Kidney (tissue), 13 donors: ENCODE measurements at regions not wholly inside any gene's neighbourhood (a gene's known extent, or its start where the extent isn't known, plus 50 kb on each side); places are given as distances from the start of the nearest gene placed in this dataset.

Experiments used
- DNase-seq, 5 donors: peaks; one replicate each; pipeline ENCODE4 v3.0.0-alpha.2; 2013 to 2020
- FAIRE-seq: peaks from 2 replicates; lab custom pipeline; 2012; peaks lifted over from hg19 to GRCh38; lab: Jason Lieb, UNC
- H3K27ac ChIP-seq, 2 donors: one replicate each; pipeline ENCODE4 v1.7.0; 2013; ENCODE audit warnings: low read depth in 2 of 2, low read length in 2 of 2, inconsistent platforms in 1 of 2
- H3K27me3 ChIP-seq: one replicate; pipeline ENCODE4 v1.7.1; 2013; ENCODE audit warnings: low read length, inconsistent platforms; ENCODE audit not compliant: control insufficient read depth, insufficient read depth
- H3K36me3 ChIP-seq, 3 donors: one replicate each; pipeline versions ENCODE4 v1.7.0 to v1.7.1; 2013; ENCODE audit warnings: low read length in 3 of 3, control low read depth in 1 of 3, inconsistent platforms in 1 of 3; ENCODE audit not compliant: insufficient read depth in 3 of 3, control insufficient read depth in 2 of 3
- H3K4me1 ChIP-seq, 3 donors: one replicate each; pipeline versions ENCODE4 v1.7.0 to v1.7.1; 2013; ENCODE audit warnings: low read length in 3 of 3, inconsistent platforms in 1 of 3, low read depth in 1 of 3; ENCODE audit not compliant: control insufficient read depth in 2 of 3, insufficient read depth in 2 of 3
- H3K4me3 ChIP-seq, 3 donors: one replicate each; pipeline versions ENCODE4 v1.7.0 to v1.8.1; 2013; ENCODE audit warnings: low read length in 3 of 3, control low read depth in 1 of 3, inconsistent platforms in 1 of 3
- H3K9ac ChIP-seq, 3 donors: one replicate each; pipeline versions ENCODE4 v1.7.0 to v1.7.1; 2013; ENCODE audit warnings: low read length in 3 of 3, control low read depth in 1 of 3, inconsistent platforms in 1 of 3
- H3K9me3 ChIP-seq, 3 donors: one replicate each; pipeline versions ENCODE4 v1.7.0 to v1.7.1; 2013; ENCODE audit warnings: low read length in 3 of 3, control low read depth in 1 of 3, inconsistent platforms in 1 of 3; ENCODE audit not compliant: control insufficient read depth in 2 of 3, insufficient read depth in 1 of 3
- CTCF ChIP-seq: IDR thresholded peaks from 3 replicates; pipeline ENCODE4 v1.5.1; 2012; ENCODE audit warnings: mild to moderate bottlenecking, moderate library complexity, borderline replicate concordance; ENCODE audit not compliant: insufficient read depth; ENCODE audit errors: extremely low read depth
- intact Hi-C: fragments of 100-400 bp; cut with DNase I; formaldehyde crosslinking; loops from one replicate; pipeline ENCODE4 v1.11.1; 2022
- donor health status: control.
- donor health status: control.
- donor health status: control.
- donor health status: control.
- donor health status: control.
- donor health status: DM: yes; HTN: yes; CAD: no.
- donor health status: Normal renal cell carcinoma (clear cell type).

- no peak overlapping the region for H3K27ac ChIP-seq
- H3K27me3 ChIP-seq: peaks cover 3% of the 10 kb centered on the region
- DNase-seq: peak in 3 of 5 donors; percentile 65 to 89 (median 85)
- no peak for FAIRE-seq
- no peaks in the 10 kb centered on the region for H3K36me3 ChIP-seq
- no peak overlapping the region for H3K9ac ChIP-seq
- H3K4me3 ChIP-seq: no peak overlapping the region
- no peak for TF ChIP-seq CTCF
- H3K9me3 ChIP-seq: no peaks in the 10 kb centered on the region
- intact Hi-C loops: no loop called here
- no peaks in the 10 kb centered on the region for H3K4me1 ChIP-seq
Measured at GRCh38 chr10:6877722-6878392, 297.8 kb upstream of the PRKCQ start.

- H3K9me3 ChIP-seq: no peaks in the 10 kb centered on the region
- no peak for TF ChIP-seq CTCF
- no peak overlapping the region for H3K4me3 ChIP-seq
- peaks cover 3% of the 10 kb centered on the region for H3K27me3 ChIP-seq
- H3K27ac ChIP-seq: no peak overlapping the region
- no peaks in the 10 kb centered on the region for H3K36me3 ChIP-seq
- DNase-seq: peak in 3 of 5 donors; percentile 48 to 59 (median 59)
- H3K9ac ChIP-seq: no peak overlapping the region
- no peak for FAIRE-seq
- H3K4me1 ChIP-seq: no peaks in the 10 kb centered on the region
- intact Hi-C loops: no loop called here
Measured at GRCh38 chr10:6877336-6877721, 297.3 kb upstream of the PRKCQ start.

GRCh38 chr10:6875269-6875865 is 295.3 kb upstream of the PRKCQ start:
- FAIRE-seq: no peak
- H3K9me3 ChIP-seq: no peaks in the 10 kb centered on the region
- H3K27ac ChIP-seq: no peak overlapping the region
- TF ChIP-seq CTCF: no peak
- intact Hi-C loops: no loop called here
- no peak for DNase-seq
- peaks cover 3% of the 10 kb centered on the region for H3K27me3 ChIP-seq
- no peak overlapping the region for H3K4me3 ChIP-seq
- H3K4me1 ChIP-seq: no peaks in the 10 kb centered on the region
- no peak overlapping the region for H3K9ac ChIP-seq
- H3K36me3 ChIP-seq: no peaks in the 10 kb centered on the region
